GM06990 (cell line): ENCODE measurements at regions not wholly inside any gene's neighbourhood (a gene's known extent, or its start where the extent isn't known, plus 50 kb on each side); places are given as distances from the start of the nearest gene placed in this dataset.

Experiments
- DNase-seq: peaks from one replicate; pipeline ENCODE4 v3.0.0-alpha.2; 2011; ENCODE audit not compliant: insufficient read length; ENCODE audit errors: extremely low read depth
- H3K27me3 ChIP-seq: replicated peaks from 2 replicates; pipeline ENCODE4 v1.6.0; 2011; ENCODE audit warnings: low read length; ENCODE audit not compliant: control insufficient read depth, insufficient read depth
- H3K36me3 ChIP-seq: 2 replicates; pipeline ENCODE4 v1.5.1; 2011; ENCODE audit warnings: low read length; ENCODE audit not compliant: control insufficient read depth, insufficient read depth
- H3K4me3 ChIP-seq: replicated peaks from 2 replicates; pipeline ENCODE4 v1.5.1; 2011; ENCODE audit warnings: low read depth, mild to moderate bottlenecking, control low read depth, low read length
- CTCF ChIP-seq: IDR thresholded peaks from 2 replicates; pipeline ENCODE4 v1.5.1; 2011; ENCODE audit warnings: low read length, control low read depth, mild to moderate bottlenecking, inconsistent platforms; ENCODE audit not compliant: insufficient read depth, poor library complexity, severe bottlenecking

- no peaks in the 10 kb centered on the region for H3K36me3 ChIP-seq
- no peak for DNase-seq
- no peak overlapping the region for H3K4me3 ChIP-seq
- TF ChIP-seq CTCF: no peak
- no peaks in the 10 kb centered on the region for H3K27me3 ChIP-seq
Measured at GRCh38 chr6:19270616-19271015, 566.6 kb upstream of the ID4 start.

- no peak for DNase-seq
- TF ChIP-seq CTCF: no peak
- H3K4me3 ChIP-seq: no peak overlapping the region
- H3K27me3 ChIP-seq: no peaks in the 10 kb centered on the region
- H3K36me3 ChIP-seq: no peaks in the 10 kb centered on the region
Measured at GRCh38 chr6:19279273-19279684, 557.9 kb upstream of the ID4 start.

- no peak for DNase-seq
- Histone ChIP-seq H3K4me3 (no peak overlapping the region), H3K36me3 (no peaks in the 10 kb centered on the region), H3K27me3 (no peaks in the 10 kb centered on the region)
- no peak for TF ChIP-seq CTCF
Measured at GRCh38 chr6:19287928-19288327, 549.2 kb upstream of the ID4 start.

- Histone ChIP-seq H3K4me3 (no peak overlapping the region), H3K27me3 (no peaks in the 10 kb centered on the region), H3K36me3 (no peaks in the 10 kb centered on the region)
- no peak for DNase-seq
- no peak for TF ChIP-seq CTCF
Measured at GRCh38 chr6:19289457-19289856, 547.7 kb upstream of the ID4 start.

GRCh38 chr6:19297880-19298279, 539.3 kb upstream of the ID4 start:
- no peak overlapping the region for H3K4me3 ChIP-seq
- TF ChIP-seq CTCF: no peak
- no peaks in the 10 kb centered on the region for H3K36me3 ChIP-seq
- no peaks in the 10 kb centered on the region for H3K27me3 ChIP-seq
- DNase-seq: no peak

- Histone ChIP-seq H3K36me3 (no peaks in the 10 kb centered on the region), H3K27me3 (no peaks in the 10 kb centered on the region), H3K4me3 (no peak overlapping the region)
- no peak for DNase-seq
- TF ChIP-seq CTCF: no peak
Measured at GRCh38 chr6:19298421-19298820, 538.7 kb upstream of the ID4 start.
